Vagina (tissue), 2 donors: ENCODE measurements at regions not wholly inside any gene's neighbourhood (a gene's known extent, or its start where the extent isn't known, plus 50 kb on each side); places are given as distances from the start of the nearest gene placed in this dataset.

ENCODE experiments used
- POLR2A ChIP-seq, 2 donors: fragments of 450-650 bp; IDR thresholded peaks; one replicate each; pipeline ENCODE4 v1.6.1; 2017; ENCODE audit warnings: antibody characterized with exemption in 2 of 2, mild to moderate bottlenecking in 2 of 2, moderate library complexity in 2 of 2
- TF ChIP-seq, protein P1 (sequence below), 3 experiments: fragments of 450-650 bp in 2 of 3; fragments of 200-600 bp in 1 of 3; sonication (generic) in 1 of 3; IDR thresholded peaks; one replicate each; pipeline ENCODE4 v1.5.1; 2017 to 2019; ENCODE audit warnings: antibody characterized with exemption in 3 of 3, mild to moderate bottlenecking in 2 of 3, moderate library complexity in 2 of 3

DNA sequence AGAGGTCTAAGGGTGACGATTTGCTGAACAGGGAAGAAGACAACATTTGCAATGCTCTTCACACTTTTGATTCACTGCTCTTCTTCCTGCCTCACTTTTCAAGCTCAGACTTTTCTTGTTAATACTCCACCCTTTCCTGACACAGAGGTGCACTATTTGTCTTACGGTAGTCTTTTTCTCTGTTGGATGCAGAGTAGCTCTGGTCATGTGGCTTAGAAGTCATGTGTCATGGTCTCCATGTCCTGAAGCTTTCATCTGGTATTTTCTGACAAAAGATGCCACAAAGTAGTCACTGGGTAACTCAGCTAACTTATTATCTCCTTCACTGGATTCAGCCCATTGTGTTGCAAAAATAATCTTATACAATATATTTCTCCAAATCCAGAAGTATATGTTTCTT is 149.1 kb downstream of the TFEC start:
- TF ChIP-seq, protein P1, sequence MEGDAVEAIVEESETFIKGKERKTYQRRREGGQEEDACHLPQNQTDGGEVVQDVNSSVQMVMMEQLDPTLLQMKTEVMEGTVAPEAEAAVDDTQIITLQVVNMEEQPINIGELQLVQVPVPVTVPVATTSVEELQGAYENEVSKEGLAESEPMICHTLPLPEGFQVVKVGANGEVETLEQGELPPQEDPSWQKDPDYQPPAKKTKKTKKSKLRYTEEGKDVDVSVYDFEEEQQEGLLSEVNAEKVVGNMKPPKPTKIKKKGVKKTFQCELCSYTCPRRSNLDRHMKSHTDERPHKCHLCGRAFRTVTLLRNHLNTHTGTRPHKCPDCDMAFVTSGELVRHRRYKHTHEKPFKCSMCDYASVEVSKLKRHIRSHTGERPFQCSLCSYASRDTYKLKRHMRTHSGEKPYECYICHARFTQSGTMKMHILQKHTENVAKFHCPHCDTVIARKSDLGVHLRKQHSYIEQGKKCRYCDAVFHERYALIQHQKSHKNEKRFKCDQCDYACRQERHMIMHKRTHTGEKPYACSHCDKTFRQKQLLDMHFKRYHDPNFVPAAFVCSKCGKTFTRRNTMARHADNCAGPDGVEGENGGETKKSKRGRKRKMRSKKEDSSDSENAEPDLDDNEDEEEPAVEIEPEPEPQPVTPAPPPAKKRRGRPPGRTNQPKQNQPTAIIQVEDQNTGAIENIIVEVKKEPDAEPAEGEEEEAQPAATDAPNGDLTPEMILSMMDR (IDR thresholded peaks at IDR 0.05), result no peak
- TF ChIP-seq POLR2A (IDR thresholded peaks at IDR 0.05), result no peak
